ENCODE measurements at regions not wholly inside any gene's neighbourhood (a gene's known extent, or its start where the extent isn't known, plus 50 kb on each side); places are given as distances from the start of the nearest gene placed in this dataset.

- WGBS, 2 donors: 39 to 46% methylated on average over 5 of the region's 5 CpGs
- H3K27ac ChIP-seq (ENCODE audit: low read depth in 2 of 2, low read length in 1 of 2): no peak overlapping the region
- H3K4me1 ChIP-seq (ENCODE audit: control insufficient read depth in 2 of 2, insufficient read depth in 2 of 2, low read length in 1 of 2): no peaks in the 10 kb centered on the region
- no peaks in the 10 kb centered on the region for H3K27me3 ChIP-seq (ENCODE audit: control insufficient read depth in 1 of 2, insufficient read depth in 2 of 2, low read length in 2 of 2)
- no peaks in the 10 kb centered on the region for H3K36me3 ChIP-seq (ENCODE audit: control insufficient read depth in 2 of 2, insufficient read depth in 2 of 2, low read length in 1 of 2)
- H3K4me3 ChIP-seq (ENCODE audit: low read depth in 1 of 2, low read length in 2 of 2): no peak overlapping the region
- peaks cover 2 to 4% of the 10 kb centered on the region in 2 donors for H3K9me3 ChIP-seq (ENCODE audit: control insufficient read depth in 2 of 2, insufficient read depth in 1 of 2, low read depth in 1 of 2, low read length in 1 of 2)
Measured at GRCh38 chr15:98321896-98322295, 326.4 kb upstream of the IGF1R start.

- no peaks in the 10 kb centered on the region for H3K4me1 ChIP-seq (ENCODE audit: control insufficient read depth in 2 of 2, insufficient read depth in 2 of 2, low read length in 1 of 2)
- peaks cover 2 to 4% of the 10 kb centered on the region in 2 donors for H3K9me3 ChIP-seq (ENCODE audit: control insufficient read depth in 2 of 2, insufficient read depth in 1 of 2, low read depth in 1 of 2, low read length in 1 of 2)
- no peaks in the 10 kb centered on the region for H3K27me3 ChIP-seq (ENCODE audit: control insufficient read depth in 1 of 2, insufficient read depth in 2 of 2, low read length in 2 of 2)
- H3K36me3 ChIP-seq (ENCODE audit: control insufficient read depth in 2 of 2, insufficient read depth in 2 of 2, low read length in 1 of 2): no peaks in the 10 kb centered on the region
- WGBS, 2 donors: 58 to 68% methylated on average over 4 of the region's 4 CpGs
- H3K4me3 ChIP-seq (ENCODE audit: low read depth in 1 of 2, low read length in 2 of 2): no peak overlapping the region
- peak overlapping the region; percentile 32 to 33 for H3K27ac ChIP-seq (ENCODE audit: low read depth in 2 of 2, low read length in 1 of 2)
Measured at GRCh38 chr15:98322581-98322980, 325.8 kb upstream of the IGF1R start.

- H3K9me3 ChIP-seq (ENCODE audit: control insufficient read depth in 2 of 2, insufficient read depth in 1 of 2, low read depth in 1 of 2, low read length in 1 of 2): peaks cover 2 to 4% of the 10 kb centered on the region in 2 donors
- H3K4me3 ChIP-seq (ENCODE audit: low read depth in 1 of 2, low read length in 2 of 2): no peak overlapping the region
- H3K27me3 ChIP-seq (ENCODE audit: control insufficient read depth in 1 of 2, insufficient read depth in 2 of 2, low read length in 2 of 2): no peaks in the 10 kb centered on the region
- no peaks in the 10 kb centered on the region for H3K4me1 ChIP-seq (ENCODE audit: control insufficient read depth in 2 of 2, insufficient read depth in 2 of 2, low read length in 1 of 2)
- no peaks in the 10 kb centered on the region for H3K36me3 ChIP-seq (ENCODE audit: control insufficient read depth in 2 of 2, insufficient read depth in 2 of 2, low read length in 1 of 2)
- no peak overlapping the region for H3K27ac ChIP-seq (ENCODE audit: low read depth in 2 of 2, low read length in 1 of 2)
- 45 to 47% methylated on average over 2 of the region's 2 CpGs for WGBS, 2 donors
Measured at GRCh38 chr15:98324341-98324970, 323.9 kb upstream of the IGF1R start.

GRCh38 chr15:98326804-98327203 lies 321.5 kb upstream of the IGF1R start:
- WGBS, 2 donors: 68 to 71% methylated on average over 5 of the region's 5 CpGs
- H3K27me3 ChIP-seq (ENCODE audit: control insufficient read depth in 1 of 2, insufficient read depth in 2 of 2, low read length in 2 of 2): no peaks in the 10 kb centered on the region
- H3K27ac ChIP-seq (ENCODE audit: low read depth in 2 of 2, low read length in 1 of 2): no peak overlapping the region
- H3K9me3 ChIP-seq (ENCODE audit: control insufficient read depth in 2 of 2, insufficient read depth in 1 of 2, low read depth in 1 of 2, low read length in 1 of 2): peaks cover 2% of the 10 kb centered on the region in 2 donors
- H3K4me3 ChIP-seq (ENCODE audit: low read depth in 1 of 2, low read length in 2 of 2): no peak overlapping the region
- no peaks in the 10 kb centered on the region for H3K36me3 ChIP-seq (ENCODE audit: control insufficient read depth in 2 of 2, insufficient read depth in 2 of 2, low read length in 1 of 2)
- H3K4me1 ChIP-seq (ENCODE audit: control insufficient read depth in 2 of 2, insufficient read depth in 2 of 2, low read length in 1 of 2): no peaks in the 10 kb centered on the region

- Histone ChIP-seq H3K27ac (ENCODE audit: low read depth in 2 of 2, low read length in 1 of 2) (no peak overlapping the region), H3K4me1 (ENCODE audit: control insufficient read depth in 2 of 2, insufficient read depth in 2 of 2, low read length in 1 of 2) (peaks cover 0 to 2% of the 10 kb centered on the region in 2 donors), H3K9me3 (ENCODE audit: control insufficient read depth in 2 of 2, insufficient read depth in 1 of 2, low read depth in 1 of 2, low read length in 1 of 2) (no peaks in the 10 kb centered on the region), H3K4me3 (ENCODE audit: low read depth in 1 of 2, low read length in 2 of 2) (no peak overlapping the region), H3K27me3 (ENCODE audit: control insufficient read depth in 1 of 2, insufficient read depth in 2 of 2, low read length in 2 of 2) (no peaks in the 10 kb centered on the region), H3K36me3 (ENCODE audit: control insufficient read depth in 2 of 2, insufficient read depth in 2 of 2, low read length in 1 of 2) (no peaks in the 10 kb centered on the region)
- WGBS, 2 donors: 77 to 78% methylated on average over 8 of the region's 8 CpGs
Measured at GRCh38 chr15:98330258-98330657, 318.1 kb upstream of the IGF1R start.

- H3K36me3 ChIP-seq (ENCODE audit: control insufficient read depth in 2 of 2, insufficient read depth in 2 of 2, low read length in 1 of 2): no peaks in the 10 kb centered on the region
- H3K9me3 ChIP-seq (ENCODE audit: control insufficient read depth in 2 of 2, insufficient read depth in 1 of 2, low read depth in 1 of 2, low read length in 1 of 2): no peaks in the 10 kb centered on the region
- 56 to 61% methylated on average over 10 of the region's 10 CpGs for WGBS, 2 donors
- H3K4me1 ChIP-seq (ENCODE audit: control insufficient read depth in 2 of 2, insufficient read depth in 2 of 2, low read length in 1 of 2): peaks cover 0 to 2% of the 10 kb centered on the region in 2 donors
- no peaks in the 10 kb centered on the region for H3K27me3 ChIP-seq (ENCODE audit: control insufficient read depth in 1 of 2, insufficient read depth in 2 of 2, low read length in 2 of 2)
- H3K27ac ChIP-seq (ENCODE audit: low read depth in 2 of 2, low read length in 1 of 2): no peak overlapping the region
- H3K4me3 ChIP-seq (ENCODE audit: low read depth in 1 of 2, low read length in 2 of 2): no peak overlapping the region
Measured at GRCh38 chr15:98330692-98331435, 317.5 kb upstream of the IGF1R start.

- Histone ChIP-seq H3K27ac (ENCODE audit: low read depth in 2 of 2, low read length in 1 of 2) (no peak overlapping the region), H3K4me3 (ENCODE audit: low read depth in 1 of 2, low read length in 2 of 2) (no peak overlapping the region), H3K36me3 (ENCODE audit: control insufficient read depth in 2 of 2, insufficient read depth in 2 of 2, low read length in 1 of 2) (no peaks in the 10 kb centered on the region), H3K4me1 (ENCODE audit: control insufficient read depth in 2 of 2, insufficient read depth in 2 of 2, low read length in 1 of 2) (peaks cover 0 to 2% of the 10 kb centered on the region in 2 donors), H3K27me3 (ENCODE audit: control insufficient read depth in 1 of 2, insufficient read depth in 2 of 2, low read length in 2 of 2) (no peaks in the 10 kb centered on the region), H3K9me3 (ENCODE audit: control insufficient read depth in 2 of 2, insufficient read depth in 1 of 2, low read depth in 1 of 2, low read length in 1 of 2) (no peaks in the 10 kb centered on the region)
- 93 to 95% methylated on average over 4 of the region's 4 CpGs for WGBS, 2 donors
Measured at GRCh38 chr15:98331676-98332075, 316.7 kb upstream of the IGF1R start.

- Histone ChIP-seq H3K4me1 (ENCODE audit: control insufficient read depth in 2 of 2, insufficient read depth in 2 of 2, low read length in 1 of 2) (peaks cover 0 to 2% of the 10 kb centered on the region in 2 donors), H3K4me3 (ENCODE audit: low read depth in 1 of 2, low read length in 2 of 2) (no peak overlapping the region), H3K36me3 (ENCODE audit: control insufficient read depth in 2 of 2, insufficient read depth in 2 of 2, low read length in 1 of 2) (peaks cover 0 to 4% of the 10 kb centered on the region in 2 donors), H3K27ac (ENCODE audit: low read depth in 2 of 2, low read length in 1 of 2) (no peak overlapping the region), H3K27me3 (ENCODE audit: control insufficient read depth in 1 of 2, insufficient read depth in 2 of 2, low read length in 2 of 2) (no peaks in the 10 kb centered on the region), H3K9me3 (ENCODE audit: control insufficient read depth in 2 of 2, insufficient read depth in 1 of 2, low read depth in 1 of 2, low read length in 1 of 2) (peaks cover 0 to 2% of the 10 kb centered on the region in 2 donors)
- 73 to 82% methylated on average over 7 of the region's 7 CpGs for WGBS, 2 donors
Measured at GRCh38 chr15:98333251-98333650, 315.1 kb upstream of the IGF1R start.

- Histone ChIP-seq H3K4me3 (ENCODE audit: low read depth in 1 of 2, low read length in 2 of 2) (no peak overlapping the region), H3K36me3 (ENCODE audit: control insufficient read depth in 2 of 2, insufficient read depth in 2 of 2, low read length in 1 of 2) (no peaks in the 10 kb centered on the region), H3K9me3 (ENCODE audit: control insufficient read depth in 2 of 2, insufficient read depth in 1 of 2, low read depth in 1 of 2, low read length in 1 of 2) (no peaks in the 10 kb centered on the region), H3K27ac (ENCODE audit: low read depth in 2 of 2, low read length in 1 of 2) (no peak overlapping the region), H3K27me3 (ENCODE audit: control insufficient read depth in 1 of 2, insufficient read depth in 2 of 2, low read length in 2 of 2) (peaks cover 0 to 2% of the 10 kb centered on the region in 2 donors), H3K4me1 (ENCODE audit: control insufficient read depth in 2 of 2, insufficient read depth in 2 of 2, low read length in 1 of 2) (no peaks in the 10 kb centered on the region)
- WGBS, 2 donors: 84 to 89% methylated on average over 3 of the region's 3 CpGs
Measured at GRCh38 chr15:98342911-98343310, 305.4 kb upstream of the IGF1R start.

GRCh38 chr15:98344591-98344990 lies 303.7 kb upstream of the IGF1R start:
- WGBS, 2 donors: 81 to 86% methylated on average over 2 of the region's 2 CpGs
- H3K36me3 ChIP-seq (ENCODE audit: control insufficient read depth in 2 of 2, insufficient read depth in 2 of 2, low read length in 1 of 2): no peaks in the 10 kb centered on the region
- no peaks in the 10 kb centered on the region for H3K4me1 ChIP-seq (ENCODE audit: control insufficient read depth in 2 of 2, insufficient read depth in 2 of 2, low read length in 1 of 2)
- no peak overlapping the region for H3K4me3 ChIP-seq (ENCODE audit: low read depth in 1 of 2, low read length in 2 of 2)
- no peaks in the 10 kb centered on the region for H3K9me3 ChIP-seq (ENCODE audit: control insufficient read depth in 2 of 2, insufficient read depth in 1 of 2, low read depth in 1 of 2, low read length in 1 of 2)
- H3K27ac ChIP-seq (ENCODE audit: low read depth in 2 of 2, low read length in 1 of 2): no peak overlapping the region
- H3K27me3 ChIP-seq (ENCODE audit: control insufficient read depth in 1 of 2, insufficient read depth in 2 of 2, low read length in 2 of 2): peaks cover 0 to 2% of the 10 kb centered on the region in 2 donors
